Spinal cord (tissue), 9 donors: ENCODE measurements at regions not wholly inside any gene's neighbourhood (a gene's known extent, or its start where the extent isn't known, plus 50 kb on each side); places are given as distances from the start of the nearest gene placed in this dataset.

ENCODE experiments used
- DNase-seq, 6 donors: peaks; one replicate each; pipeline versions ENCODE4 v3.0.0 to v3.0.0-alpha.2; 2013 to 2015; ENCODE audit warnings: low spot score in 6 of 6, low read depth in 4 of 6
- H3K27ac ChIP-seq: one replicate; pipeline ENCODE4 v1.5.1; 2013; ENCODE audit warnings: low read depth, low read length, control low read depth
- H3K27me3 ChIP-seq: one replicate; pipeline ENCODE4 v1.6.1; 2013; ENCODE audit warnings: low read length; ENCODE audit not compliant: control insufficient read depth, insufficient read depth
- H3K36me3 ChIP-seq: one replicate; pipeline ENCODE4 v1.6.1; 2013; ENCODE audit warnings: low read length; ENCODE audit not compliant: control insufficient read depth, insufficient read depth
- H3K4me1 ChIP-seq: one replicate; pipeline ENCODE4 v1.6.1; 2013; ENCODE audit warnings: low read length; ENCODE audit not compliant: control insufficient read depth, insufficient read depth
- H3K4me3 ChIP-seq: one replicate; pipeline ENCODE4 v1.5.1; 2013; ENCODE audit warnings: low read depth, low read length, control low read depth
- H3K9me3 ChIP-seq: one replicate; pipeline ENCODE4 v1.6.1; 2013; ENCODE audit warnings: low read length; ENCODE audit not compliant: control insufficient read depth, insufficient read depth
- WGBS: methylation state at CpG from one replicate; pipeline ENCODE4 v1.1.5; 2013; ENCODE audit warnings: missing lambda C conversion rate; ENCODE audit not compliant: insufficient coverage; 5-methylcytosine and 5-hydroxymethylcytosine counted together
- donor health status: healthy.

GRCh38 chr5:3349704-3350565 is 245.7 kb upstream of the IRX1 start:
- Histone ChIP-seq H3K4me1 (peaks cover 3% of the 10 kb centered on the region), H3K9me3 (no peaks in the 10 kb centered on the region), H3K27ac (no peak overlapping the region), H3K4me3 (no peak overlapping the region), H3K36me3 (no peaks in the 10 kb centered on the region), H3K27me3 (no peaks in the 10 kb centered on the region)
- no peak for DNase-seq
- WGBS: 76% methylated on average over 6 of the region's 10 CpGs

DNA sequence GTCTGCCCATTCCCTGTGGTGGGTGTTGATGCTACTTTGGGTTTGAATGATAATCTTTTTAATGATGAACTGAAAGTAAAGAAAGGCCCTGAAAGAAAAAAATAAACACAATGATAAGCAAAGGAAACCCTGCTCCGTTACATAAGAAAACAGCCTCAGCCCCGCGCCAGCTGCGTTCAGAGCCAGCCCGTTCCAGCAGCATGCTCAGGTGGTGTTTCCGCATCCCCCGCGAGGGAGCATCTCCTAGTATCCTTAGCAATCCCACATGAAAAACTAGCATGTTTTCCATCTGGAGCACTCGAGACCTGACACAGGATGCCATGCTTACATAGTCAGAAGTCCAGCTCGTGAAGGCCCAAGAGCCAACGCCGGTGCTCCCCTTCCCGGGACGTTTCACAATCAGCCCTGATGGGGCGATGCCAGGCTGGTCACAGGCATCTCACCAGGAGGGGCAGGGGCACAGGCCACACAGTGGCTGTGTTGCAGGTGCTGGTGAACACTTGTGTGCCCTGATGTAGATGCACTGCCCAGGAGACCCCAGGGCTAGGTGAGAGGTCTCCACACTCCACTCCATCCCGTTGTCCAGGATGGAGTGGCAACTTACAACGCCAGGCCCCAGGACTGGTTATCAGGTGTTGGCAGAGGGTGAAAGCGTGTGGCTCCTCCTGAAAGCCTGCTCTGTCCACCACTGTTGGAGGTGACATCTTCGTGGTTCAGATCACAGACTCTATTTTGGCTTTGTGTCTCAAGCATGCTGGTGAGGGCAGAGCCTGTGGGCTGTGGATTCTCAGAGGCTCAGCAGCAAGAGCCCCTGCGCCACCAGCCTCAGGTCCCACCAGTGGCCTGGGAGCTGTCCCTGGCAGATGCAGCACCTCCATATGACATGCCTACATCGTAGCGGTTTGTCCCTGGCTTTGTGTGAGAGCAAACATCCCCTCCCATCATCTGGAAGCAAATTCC is 246.8 kb upstream of the IRX1 start:
- no peak for DNase-seq

GRCh38 chr5:3347741-3348140 is 247.9 kb upstream of the IRX1 start:
- DNase-seq: no peak
- Histone ChIP-seq H3K36me3 (no peaks in the 10 kb centered on the region), H3K9me3 (no peaks in the 10 kb centered on the region), H3K27ac (no peak overlapping the region), H3K27me3 (no peaks in the 10 kb centered on the region), H3K4me3 (no peak overlapping the region), H3K4me1 (peaks cover 3% of the 10 kb centered on the region)
- WGBS: 100% methylated on average over 4 of the region's 5 CpGs

More for the DNA sequence above, 246.8 kb upstream of the IRX1 start:
- H3K9me3 ChIP-seq: no peaks in the 10 kb centered on the region
- no peak overlapping the region for H3K27ac ChIP-seq
- no peak overlapping the region for H3K4me3 ChIP-seq
- 95% methylated on average over 20 of the region's 22 CpGs for WGBS
- H3K36me3 ChIP-seq: no peaks in the 10 kb centered on the region
- no peaks in the 10 kb centered on the region for H3K27me3 ChIP-seq
- H3K4me1 ChIP-seq: peaks cover 3% of the 10 kb centered on the region

DNA sequence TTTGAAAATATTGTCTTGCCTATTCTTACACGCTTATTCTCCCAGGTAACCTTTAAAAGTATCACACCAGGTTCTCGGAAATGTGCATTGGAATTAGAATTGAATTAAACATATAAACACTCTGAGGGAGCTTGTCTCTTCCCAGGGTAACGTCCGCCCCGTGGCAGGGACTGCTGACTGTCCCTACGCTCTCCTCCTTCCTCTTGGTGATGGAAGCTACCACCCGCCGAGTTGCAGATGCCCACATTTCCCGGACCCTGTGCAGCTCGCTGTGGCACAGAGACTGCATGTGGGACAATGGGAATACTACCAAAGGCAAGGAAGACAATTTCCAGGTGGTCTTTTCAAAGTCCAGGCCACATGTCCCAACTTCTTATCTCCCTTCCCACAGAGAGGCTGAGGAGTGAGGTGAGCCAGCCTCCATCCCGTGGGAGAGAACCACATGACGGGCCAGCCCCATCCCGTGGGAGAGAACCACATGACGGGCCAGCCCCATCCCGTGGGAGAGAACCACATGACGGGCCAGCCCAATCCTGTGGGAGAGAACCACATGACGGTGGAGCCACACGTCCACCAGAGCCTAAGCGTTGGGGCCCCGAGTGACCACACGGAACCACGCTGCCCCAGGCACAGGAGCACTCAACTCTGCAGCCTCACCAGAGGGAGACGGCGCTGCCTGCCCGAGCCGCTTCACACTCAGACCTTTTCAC is 249.4 kb upstream of the IRX1 start:
- Histone ChIP-seq H3K4me3 (no peak overlapping the region), H3K4me1 (no peaks in the 10 kb centered on the region), H3K27ac (no peak overlapping the region), H3K9me3 (no peaks in the 10 kb centered on the region), H3K27me3 (no peaks in the 10 kb centered on the region), H3K36me3 (no peaks in the 10 kb centered on the region)
- no peak for DNase-seq
- WGBS: 96% methylated on average over 8 of the region's 26 CpGs

DNA sequence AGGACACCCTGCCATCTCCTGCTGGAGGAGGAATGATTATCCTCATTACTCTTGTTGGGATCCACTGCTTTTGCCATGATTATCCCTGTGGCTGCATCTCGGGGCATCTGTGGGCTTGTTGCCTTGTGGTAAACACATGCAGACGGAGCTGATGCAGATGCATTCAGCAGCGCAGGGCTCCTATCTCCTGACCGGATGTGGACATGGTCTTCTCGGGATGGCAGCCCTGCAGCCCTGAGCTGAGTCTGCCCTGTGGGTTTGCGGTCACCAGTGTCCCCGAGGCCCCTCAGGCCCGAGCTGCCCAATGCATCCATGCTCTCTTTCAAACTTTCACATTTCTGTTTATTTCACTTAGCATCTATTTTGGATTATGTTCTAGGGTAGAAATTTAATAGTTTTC is 250.4 kb upstream of the IRX1 start:
- no peak for DNase-seq
- Histone ChIP-seq H3K36me3 (no peaks in the 10 kb centered on the region), H3K27me3 (no peaks in the 10 kb centered on the region), H3K4me1 (no peaks in the 10 kb centered on the region), H3K9me3 (no peaks in the 10 kb centered on the region), H3K27ac (no peak overlapping the region), H3K4me3 (no peak overlapping the region)
- 94% methylated on average over 6 of the region's 8 CpGs for WGBS

DNA sequence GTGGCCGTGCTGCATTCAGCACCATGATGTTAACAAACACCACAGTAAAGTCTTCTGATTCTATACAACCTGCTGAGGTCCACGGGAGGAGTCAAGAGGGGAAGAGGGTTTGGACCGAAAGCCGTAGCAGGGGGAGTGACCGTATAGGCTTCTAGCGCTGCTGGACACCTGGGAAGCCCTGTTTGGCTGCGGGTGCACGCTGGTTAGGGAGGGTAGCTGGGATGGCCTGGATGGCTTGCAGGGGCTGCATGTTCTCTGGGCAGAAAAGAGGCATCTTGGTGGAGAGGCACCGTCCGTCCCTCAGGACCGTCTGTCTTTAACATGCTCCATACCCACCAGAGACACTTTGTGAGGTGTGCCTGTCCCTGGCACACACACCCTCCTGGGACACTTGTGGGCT is 251.0 kb upstream of the IRX1 start:
- Histone ChIP-seq H3K4me3 (no peak overlapping the region), H3K9me3 (no peaks in the 10 kb centered on the region), H3K36me3 (no peaks in the 10 kb centered on the region), H3K4me1 (no peaks in the 10 kb centered on the region), H3K27ac (no peak overlapping the region), H3K27me3 (no peaks in the 10 kb centered on the region)
- DNase-seq: no peak
- WGBS: 76% methylated on average over 7 of the region's 11 CpGs

DNA sequence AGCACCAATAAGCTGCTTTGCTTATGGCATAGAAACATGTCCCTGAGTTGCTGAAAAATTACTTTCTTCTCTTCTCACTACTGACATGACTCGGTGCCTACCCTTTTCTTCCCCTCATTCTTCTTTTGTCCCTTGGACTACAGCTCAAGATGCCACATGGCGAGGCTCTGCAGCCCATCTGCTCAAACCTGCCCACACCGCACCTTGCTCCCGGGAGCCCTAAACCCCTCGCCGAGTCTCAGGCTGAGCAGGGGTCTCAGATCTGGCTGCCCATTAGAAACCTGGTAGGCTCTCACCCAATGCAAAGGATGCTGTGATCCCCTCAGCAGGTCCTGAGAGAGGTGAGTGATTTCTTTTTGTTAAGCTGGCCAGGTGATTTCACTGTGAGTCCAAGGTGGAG is 251.7 kb upstream of the IRX1 start:
- DNase-seq: no peak
- H3K9me3 ChIP-seq: no peaks in the 10 kb centered on the region
- no peaks in the 10 kb centered on the region for H3K27me3 ChIP-seq
- H3K27ac ChIP-seq: no peak overlapping the region
- H3K4me3 ChIP-seq: no peak overlapping the region
- H3K4me1 ChIP-seq: no peaks in the 10 kb centered on the region
- WGBS: 83% methylated on average over 6 of the region's 6 CpGs
- H3K36me3 ChIP-seq: no peaks in the 10 kb centered on the region

DNA sequence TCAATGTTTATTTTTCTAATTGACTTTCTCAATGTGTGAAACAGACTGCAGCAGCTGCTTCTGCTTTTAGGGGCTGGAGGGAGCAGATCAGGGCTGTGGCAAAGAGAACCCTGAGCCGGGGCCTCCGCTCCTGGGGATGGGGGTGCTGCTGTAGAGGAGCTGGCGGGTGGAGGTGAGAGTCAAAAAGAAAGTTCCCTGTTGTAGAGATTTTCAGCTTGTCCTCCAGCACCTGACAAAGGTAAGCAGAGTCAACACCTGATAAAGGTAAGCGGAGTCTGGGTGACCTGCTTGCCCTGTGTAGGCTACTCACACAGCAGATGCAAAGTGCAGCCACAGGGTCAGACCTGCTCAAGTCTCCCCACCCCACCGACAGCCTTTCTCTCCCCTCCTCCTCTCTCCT is 252.4 kb upstream of the IRX1 start:
- DNase-seq: no peak
- no peak overlapping the region for H3K4me3 ChIP-seq
- H3K9me3 ChIP-seq: no peaks in the 10 kb centered on the region
- H3K36me3 ChIP-seq: no peaks in the 10 kb centered on the region
- H3K27ac ChIP-seq: no peak overlapping the region
- 85% methylated on average over 3 of the region's 5 CpGs for WGBS
- H3K27me3 ChIP-seq: no peaks in the 10 kb centered on the region
- no peaks in the 10 kb centered on the region for H3K4me1 ChIP-seq

GRCh38 chr5:3342271-3343100 is 253.1 kb upstream of the IRX1 start:
- no peak for DNase-seq
- WGBS: 98% methylated on average over 18 of the region's 18 CpGs
- no peaks in the 10 kb centered on the region for H3K36me3 ChIP-seq

More at GRCh38 chr5:3342271-3343100, 253.1 kb upstream of the IRX1 start:
- H3K4me1 ChIP-seq: no peaks in the 10 kb centered on the region
- H3K9me3 ChIP-seq: no peaks in the 10 kb centered on the region
- H3K4me3 ChIP-seq: no peak overlapping the region
- H3K27me3 ChIP-seq: no peaks in the 10 kb centered on the region
- no peak overlapping the region for H3K27ac ChIP-seq
